GM20431 (cell line): ENCODE measurements at regions not wholly inside any gene's neighbourhood (a gene's known extent, or its start where the extent isn't known, plus 50 kb on each side); places are given as distances from the start of the nearest gene placed in this dataset.

ENCODE experiments used
- in situ Hi-C: fragments of 300-500 bp; cut with MseI, MboI; formaldehyde crosslinking; loops from one replicate; pipeline ENCODE4 v1.15.0; 2020; ENCODE audit warnings: low sequenced_read_pairs; ENCODE audit not compliant: unreplicated experiment

DNA sequence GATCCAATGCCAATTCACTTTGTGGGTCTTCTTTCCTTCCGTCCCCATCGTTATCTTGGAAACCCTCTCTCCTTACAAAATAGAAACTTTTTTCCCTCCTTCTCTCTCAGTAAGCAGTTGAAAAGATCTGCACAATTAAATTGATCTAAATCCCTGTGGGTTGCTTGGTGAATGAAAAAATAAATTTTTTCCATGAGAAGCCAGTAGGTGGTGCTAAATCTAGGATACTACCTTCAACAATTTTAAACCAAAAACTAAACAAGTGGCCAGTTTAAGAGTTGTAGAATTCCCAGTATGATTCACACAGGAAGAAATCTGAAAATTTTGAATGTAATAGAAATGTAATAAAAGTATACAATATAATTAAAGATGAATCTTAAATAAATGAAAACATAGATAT, 990.3 kb upstream of the ZNF722 start:
- in situ Hi-C loops, result no loop called here

DNA sequence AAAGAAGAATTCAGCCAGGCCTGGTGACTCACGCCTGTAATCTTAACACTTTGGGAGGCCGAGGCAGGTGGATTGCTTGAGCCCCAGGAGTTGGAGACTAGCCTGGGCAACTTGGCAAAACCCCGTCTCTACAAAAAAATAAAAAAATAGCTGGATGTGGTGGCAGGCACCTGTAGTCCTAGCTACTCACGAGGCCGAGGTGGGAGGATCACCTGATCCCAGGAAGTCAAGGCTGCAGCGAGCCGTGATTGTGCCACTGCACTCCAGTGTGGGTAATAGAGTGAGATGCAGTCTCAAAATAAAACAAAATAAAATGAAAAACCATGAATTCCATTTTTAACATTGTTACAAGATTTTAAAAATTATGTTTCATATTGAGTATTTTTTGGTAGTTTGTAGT, 988.9 kb upstream of the ZNF722 start:
- in situ Hi-C loops, result no loop called here

- in situ Hi-C loops, result no loop called here
Observed at GRCh38 chr7:63012633-63013183, 985.9 kb upstream of the ZNF722 start.

DNA sequence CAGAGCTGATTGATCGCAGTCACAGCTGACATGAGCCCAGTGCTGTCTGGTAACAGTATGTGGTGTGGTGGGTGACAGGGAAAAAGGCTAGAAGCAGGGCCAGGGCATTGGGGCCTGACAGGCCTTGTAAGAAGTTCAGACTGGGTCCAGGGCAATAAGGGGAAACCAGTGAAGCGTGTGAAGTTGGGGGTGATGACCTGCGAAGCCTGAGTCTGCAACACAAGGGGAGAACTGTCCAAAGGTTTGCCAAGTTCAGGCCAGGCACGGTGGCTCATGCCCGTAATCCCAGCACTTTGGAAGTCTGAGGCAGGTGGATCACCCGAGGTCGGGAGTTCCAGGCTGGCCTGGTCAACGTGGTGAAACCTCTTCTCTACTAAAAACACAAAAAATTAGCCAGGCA, 983.9 kb upstream of the ZNF722 start:
- in situ Hi-C loops, result no loop called here

GRCh38 chr7:63023182-63023787, 975.4 kb upstream of the ZNF722 start:
- in situ Hi-C loops, result no loop called here

- in situ Hi-C loops, result no loop called here
Observed at GRCh38 chr7:63024446-63024845, 974.2 kb upstream of the ZNF722 start.

- in situ Hi-C loops, result loop anchor here (25.0 kb wide), 1 partner anchor 89 kb away; no protein-coding TSS in a partner anchor
Observed at GRCh38 chr7:63025815-63026214, 972.8 kb upstream of the ZNF722 start.

GRCh38 chr7:63027075-63027474, 971.6 kb upstream of the ZNF722 start:
- in situ Hi-C loops, result loop anchor here (25.0 kb wide), 1 partner anchor 90 kb away; no protein-coding TSS in a partner anchor

DNA sequence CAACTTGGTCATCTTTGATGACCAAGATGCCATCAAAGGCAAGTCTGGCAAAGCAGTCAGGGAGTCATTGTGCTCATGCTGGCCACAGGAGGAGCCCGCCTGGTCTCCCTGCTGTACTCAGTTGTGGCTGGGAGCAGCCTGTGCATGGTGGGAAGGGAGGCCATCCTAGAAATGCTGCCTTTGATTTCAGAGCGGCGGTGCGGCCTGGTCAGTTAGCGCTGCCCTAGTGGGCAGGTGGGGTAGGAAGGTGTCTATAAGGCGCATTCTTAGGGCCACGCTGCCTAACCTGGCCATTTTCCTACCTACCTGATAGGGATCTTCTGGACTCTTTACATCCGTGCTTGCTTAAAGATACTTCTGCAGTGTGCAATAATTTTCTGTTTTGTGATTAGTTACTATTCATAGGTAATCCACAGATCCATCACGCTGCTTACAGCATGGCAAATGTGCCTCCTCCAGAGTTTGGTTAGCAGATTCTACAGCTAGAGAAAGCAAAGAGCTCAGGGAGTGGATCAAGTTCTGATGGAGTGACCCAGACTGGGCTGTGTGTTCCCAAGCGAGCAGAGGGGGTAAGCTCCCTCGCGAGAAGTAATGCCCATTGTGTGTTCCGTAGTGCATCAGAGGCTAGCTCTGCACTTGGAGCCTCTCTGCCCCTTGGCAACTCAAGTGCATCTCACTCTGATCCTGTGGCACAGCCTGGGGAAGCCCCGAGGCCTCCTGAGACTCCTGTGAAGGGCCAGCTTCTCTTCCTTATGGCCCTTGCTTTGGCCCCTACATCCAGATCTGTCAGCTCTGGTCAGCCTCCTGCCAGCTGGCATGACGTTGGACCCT, 970.1 kb upstream of the ZNF722 start:
- in situ Hi-C loops, result loop anchor here (25.0 kb wide), 1 partner anchor 91 kb away; no protein-coding TSS in a partner anchor

- in situ Hi-C loops, result loop anchor here (25.0 kb wide), 1 partner anchor 92 kb away; no protein-coding TSS in a partner anchor
Observed at GRCh38 chr7:63029207-63029522, 969.5 kb upstream of the ZNF722 start.

DNA sequence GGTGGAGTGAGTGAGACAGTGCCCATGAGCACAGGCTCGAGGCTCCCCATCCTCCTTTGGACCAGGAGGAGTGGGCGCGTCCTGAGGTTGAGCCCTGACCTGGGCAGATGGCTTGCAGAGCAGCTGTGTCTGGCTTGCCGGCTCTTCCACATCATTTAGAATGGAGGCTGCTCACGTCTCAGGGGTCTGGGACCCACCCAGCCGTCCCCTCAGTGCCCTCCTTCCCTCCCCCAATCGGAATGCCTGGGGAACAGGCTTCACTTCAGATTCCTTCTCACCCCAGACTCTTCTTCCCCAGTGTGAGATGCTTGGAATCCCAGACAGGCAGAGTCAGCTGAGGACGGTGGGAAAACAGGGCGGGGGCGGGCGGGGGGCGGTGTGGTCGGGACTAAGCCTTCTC, 968.6 kb upstream of the ZNF722 start:
- in situ Hi-C loops, result loop anchor here (25.0 kb wide), 1 partner anchor 93 kb away; no protein-coding TSS in a partner anchor

GRCh38 chr7:63031838-63032436, 966.7 kb upstream of the ZNF722 start:
- in situ Hi-C loops, result loop anchor here (25.0 kb wide), 1 partner anchor 95 kb away; no protein-coding TSS in a partner anchor

- in situ Hi-C loops, result loop anchor here (25.0 kb wide), 1 partner anchor 100 kb away; no protein-coding TSS in a partner anchor
Observed at GRCh38 chr7:63037242-63037641, 961.4 kb upstream of the ZNF722 start.

DNA sequence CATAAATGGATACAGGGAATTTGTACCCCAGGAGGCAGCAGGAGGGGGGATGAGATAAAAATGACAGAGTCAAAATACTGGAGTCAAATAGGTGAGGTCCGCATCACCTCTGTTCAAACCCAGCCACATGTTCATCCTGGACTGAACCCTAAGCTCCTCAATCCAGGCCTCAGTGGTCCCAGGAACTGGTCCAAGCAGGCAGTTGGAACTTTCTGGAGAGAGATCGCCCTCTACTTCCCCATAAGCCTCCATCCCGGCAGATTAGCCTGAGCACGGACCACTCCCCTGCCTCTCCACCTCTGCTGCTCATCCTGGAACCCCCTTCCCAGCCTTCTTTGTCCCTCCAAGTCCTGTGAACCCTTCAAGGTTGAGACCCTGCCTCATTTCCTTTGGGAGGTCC, 959.7 kb upstream of the ZNF722 start:
- in situ Hi-C loops, result loop anchor here (25.0 kb wide), 1 partner anchor 102 kb away; no protein-coding TSS in a partner anchor

- in situ Hi-C loops, result loop anchor here (25.0 kb wide), 1 partner anchor 103 kb away; no protein-coding TSS in a partner anchor
Observed at GRCh38 chr7:63039882-63040281, 958.8 kb upstream of the ZNF722 start.

GRCh38 chr7:63040336-63040735, 958.3 kb upstream of the ZNF722 start:
- in situ Hi-C loops, result loop anchor here (25.0 kb wide), 1 partner anchor 103 kb away; no protein-coding TSS in a partner anchor

DNA sequence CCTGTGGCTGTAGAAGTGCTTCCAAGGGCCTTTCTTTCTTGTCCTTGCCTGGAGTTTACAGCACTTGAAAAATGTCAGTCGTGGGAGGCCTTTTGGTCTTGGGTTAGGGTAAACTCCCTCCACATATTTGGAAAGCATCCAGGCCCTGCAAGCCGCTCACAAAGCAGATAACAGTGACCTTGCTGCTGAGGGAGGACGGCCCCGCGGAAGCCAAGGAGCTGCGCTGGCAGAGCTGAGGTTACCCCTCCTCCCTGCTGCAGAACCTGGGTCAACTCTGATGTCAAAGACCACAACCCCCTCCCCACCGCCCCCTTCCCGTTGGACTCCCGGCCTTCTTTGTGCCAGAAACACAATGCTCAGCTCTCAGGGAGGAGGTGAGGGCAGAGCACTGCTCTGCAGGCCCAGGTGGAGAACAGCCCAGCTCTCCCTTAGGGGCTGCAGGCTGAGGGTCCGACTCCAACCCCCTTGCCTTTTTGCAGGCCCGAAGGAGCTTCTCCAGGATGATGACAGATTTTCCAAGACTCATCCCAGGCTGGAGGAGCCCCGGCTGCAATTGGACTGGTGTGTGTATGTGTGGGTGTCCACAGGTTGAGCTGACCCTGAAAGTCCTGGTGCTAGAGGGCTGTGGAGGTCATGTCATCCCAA, 957.6 kb upstream of the ZNF722 start:
- in situ Hi-C loops, result loop anchor here (25.0 kb wide), 1 partner anchor 104 kb away; no protein-coding TSS in a partner anchor

DNA sequence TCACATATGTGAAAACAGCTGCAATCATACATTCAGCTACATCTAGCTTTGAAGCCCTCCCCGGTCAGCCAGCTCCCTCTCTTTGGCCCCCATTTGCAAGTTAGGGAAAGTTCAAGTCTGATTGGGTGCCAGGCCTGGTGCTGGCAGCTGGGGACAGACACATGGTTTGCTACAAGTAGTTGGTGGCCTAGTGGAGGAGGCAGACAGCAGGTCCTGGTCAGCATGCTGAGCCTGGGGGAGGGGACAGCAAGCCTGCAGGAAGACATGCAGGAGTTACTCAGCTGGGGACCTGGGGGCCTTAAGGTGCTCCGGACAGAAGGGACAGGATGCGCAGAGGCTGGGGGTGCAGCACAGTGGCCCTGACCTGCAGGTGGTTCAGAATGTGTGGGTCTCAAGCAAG, 956.9 kb upstream of the ZNF722 start:
- in situ Hi-C loops, result loop anchor here (25.0 kb wide), 1 partner anchor 104 kb away; no protein-coding TSS in a partner anchor

GRCh38 chr7:63042730-63043511, 955.7 kb upstream of the ZNF722 start:
- in situ Hi-C loops, result loop anchor here (25.0 kb wide), 1 partner anchor 106 kb away; no protein-coding TSS in a partner anchor
